Caki2 (cell line): ENCODE measurements at regions not wholly inside any gene's neighbourhood (a gene's known extent, or its start where the extent isn't known, plus 50 kb on each side); places are given as distances from the start of the nearest gene placed in this dataset.

Experiments
- DNase-seq: peaks from one replicate; pipeline ENCODE4 v3.0.0-alpha.2; 2015; ENCODE audit warnings: low read depth
- in situ Hi-C: cut with HindIII; loops from 2 replicates; pipeline ENCODE4 v1.10.0; 2016; ENCODE audit warnings: low sequenced_read_pairs, low pct_unique_long_range_greater_than_20kb, mixed read lengths

DNA sequence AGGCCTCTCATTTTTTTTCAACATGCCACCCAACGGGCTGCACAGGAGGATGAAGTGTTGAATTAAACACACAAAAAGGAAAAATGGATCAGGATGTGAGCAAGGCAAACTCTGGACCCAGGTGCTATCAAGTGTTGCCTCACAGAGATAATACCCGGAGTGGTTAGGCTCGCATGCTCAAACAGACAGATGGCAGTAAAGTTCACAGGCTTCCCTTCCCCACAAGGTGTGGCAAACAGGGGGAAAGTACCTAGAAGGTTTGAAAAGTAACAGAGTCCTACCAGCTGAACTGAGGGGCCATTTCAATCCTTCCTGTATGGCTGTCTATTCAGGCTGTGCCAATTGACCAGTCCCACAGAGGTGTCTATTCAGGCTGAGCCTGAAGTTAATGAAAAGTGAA lies 123.9 kb upstream of the GC start:
- in situ Hi-C loops: no loop called here
- no peak for DNase-seq

DNA sequence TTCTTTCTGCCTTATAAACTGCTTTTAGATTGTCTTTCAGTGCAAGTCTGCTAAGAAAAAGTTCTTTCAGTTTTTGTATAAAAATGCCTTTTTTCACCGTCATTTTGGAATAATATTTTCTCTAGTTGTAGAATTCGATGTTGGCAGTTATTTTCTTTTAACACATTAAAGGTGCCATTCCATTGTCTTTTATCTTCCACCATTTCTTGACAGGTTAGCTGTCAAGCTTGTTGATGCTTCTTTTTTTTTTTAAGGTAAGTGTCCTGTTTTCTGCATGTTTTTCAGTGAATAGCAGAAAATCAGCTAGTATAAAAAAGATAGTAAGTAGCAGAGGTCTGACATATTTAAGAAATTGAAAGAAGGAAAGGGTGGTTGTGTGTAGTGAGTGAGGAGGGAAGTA lies 118.5 kb upstream of the NPFFR2 start:
- in situ Hi-C loops: no loop called here
- DNase-seq: no peak

DNA sequence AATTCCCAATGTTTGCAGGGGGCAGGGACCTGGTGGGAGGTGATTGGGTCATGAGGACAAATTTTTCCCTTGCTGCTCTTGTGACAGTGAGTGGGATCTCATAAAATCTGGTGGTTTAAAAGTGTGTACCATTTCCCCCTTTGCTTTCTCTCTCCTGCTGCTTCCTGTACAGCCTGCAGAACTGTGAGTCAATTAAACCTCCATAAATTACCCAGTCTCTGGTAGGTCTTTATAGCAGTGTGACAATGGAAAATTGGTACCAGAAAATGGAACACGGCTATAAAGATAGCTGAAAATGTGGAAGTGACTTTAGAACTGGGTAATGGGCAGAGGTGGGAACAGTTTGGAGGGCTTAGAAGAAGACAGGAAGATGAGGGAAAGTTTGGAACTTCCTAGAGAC lies 108.7 kb upstream of the NPFFR2 start:
- in situ Hi-C loops: no loop called here
- no peak for DNase-seq

DNA sequence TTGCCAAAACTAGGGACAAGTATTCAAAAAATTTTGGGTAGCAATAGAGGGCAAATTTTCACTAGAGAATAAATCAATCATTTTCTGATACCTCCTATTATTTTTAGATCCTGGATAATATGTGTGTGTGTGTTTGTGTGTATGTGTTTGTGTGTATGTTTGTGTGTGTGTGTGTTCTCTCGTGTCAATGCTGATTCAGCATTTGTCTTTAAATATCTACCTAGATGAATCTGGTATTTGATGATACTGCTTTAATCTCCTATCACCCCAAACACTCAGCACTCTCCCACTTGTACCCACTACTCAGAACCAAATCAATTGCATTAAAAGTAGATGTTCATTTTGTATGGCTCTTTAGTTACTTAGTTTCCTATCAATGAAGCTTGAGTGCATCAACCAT lies 101.3 kb upstream of the NPFFR2 start:
- no peak for DNase-seq
- in situ Hi-C loops: no loop called here

DNA sequence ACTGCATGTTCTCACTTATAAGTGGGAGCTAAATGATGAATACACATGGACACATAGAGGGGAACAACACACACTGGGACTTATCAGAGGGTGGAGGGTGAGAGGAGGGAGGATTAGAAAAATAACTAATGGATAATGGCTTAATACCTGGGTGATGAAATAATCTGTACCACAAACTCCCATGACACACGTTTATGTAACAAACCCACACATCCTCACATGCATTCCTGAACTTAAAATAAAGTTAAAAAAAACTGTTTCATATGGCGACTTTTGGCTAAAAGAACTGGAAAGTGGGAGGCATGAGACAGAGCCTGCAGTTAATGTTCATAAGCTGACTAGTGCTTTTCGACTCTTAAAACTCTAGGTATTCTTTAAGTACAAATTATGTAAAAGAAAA lies 98.9 kb upstream of the NPFFR2 start:
- in situ Hi-C loops: no loop called here
- no peak for DNase-seq

DNA sequence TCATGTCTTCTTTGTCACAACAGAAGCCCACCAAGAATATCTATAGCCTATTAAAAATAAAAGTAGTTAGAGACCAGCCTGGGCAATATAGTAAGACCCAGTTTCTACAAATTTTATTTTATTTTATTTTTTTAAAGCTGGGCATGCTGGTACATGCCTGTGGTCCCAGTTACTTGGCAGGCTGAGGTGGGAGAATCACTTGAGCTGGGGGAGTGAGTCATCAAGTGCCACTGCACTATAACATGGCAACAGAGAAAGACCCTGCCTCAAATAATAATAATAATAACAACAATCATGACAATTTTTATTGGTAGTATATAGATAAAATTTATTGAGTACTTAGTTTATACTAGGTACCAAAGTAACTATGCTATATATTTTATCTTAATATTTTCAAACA lies 93.0 kb upstream of the NPFFR2 start:
- in situ Hi-C loops: no loop called here
- no peak for DNase-seq

DNA sequence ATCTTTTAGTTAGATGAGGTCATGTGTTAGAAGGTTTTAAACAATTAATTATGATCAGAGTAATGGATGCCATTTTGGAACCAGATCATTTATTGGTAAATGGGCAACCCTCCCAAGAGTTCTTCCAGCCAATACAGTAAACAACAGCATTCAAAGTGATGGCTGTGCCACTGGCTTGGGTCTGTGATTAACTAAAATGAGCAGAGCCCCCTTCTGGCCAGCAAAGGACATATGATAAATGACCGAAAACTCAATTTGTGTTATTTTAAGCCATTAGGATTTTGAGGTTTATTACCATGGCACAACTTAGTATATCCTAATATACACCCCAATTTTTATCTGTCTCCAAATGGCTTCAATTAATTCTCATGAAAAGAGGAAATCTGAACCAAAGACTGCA lies 90.8 kb upstream of the NPFFR2 start:
- in situ Hi-C loops: no loop called here
- DNase-seq: no peak

DNA sequence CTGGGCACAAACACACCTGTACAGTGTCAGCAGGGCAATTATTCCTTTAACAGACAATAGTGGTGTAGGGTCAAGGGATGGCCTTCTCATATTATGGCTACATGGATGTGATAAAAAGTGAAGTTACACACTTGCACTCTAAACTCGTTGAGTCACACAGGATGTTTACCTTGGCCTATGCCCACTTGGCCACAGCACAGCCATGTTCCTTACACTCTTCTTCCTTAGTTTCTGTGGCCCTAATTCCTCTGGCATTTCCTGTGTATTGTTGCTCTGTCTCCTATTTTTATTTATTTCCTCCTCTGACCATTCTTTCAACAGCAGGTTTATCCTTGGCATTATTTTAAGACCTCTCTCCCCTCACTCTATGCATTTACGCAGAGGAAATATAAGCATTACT lies 86.8 kb upstream of the NPFFR2 start:
- no peak for DNase-seq
- in situ Hi-C loops: no loop called here

DNA sequence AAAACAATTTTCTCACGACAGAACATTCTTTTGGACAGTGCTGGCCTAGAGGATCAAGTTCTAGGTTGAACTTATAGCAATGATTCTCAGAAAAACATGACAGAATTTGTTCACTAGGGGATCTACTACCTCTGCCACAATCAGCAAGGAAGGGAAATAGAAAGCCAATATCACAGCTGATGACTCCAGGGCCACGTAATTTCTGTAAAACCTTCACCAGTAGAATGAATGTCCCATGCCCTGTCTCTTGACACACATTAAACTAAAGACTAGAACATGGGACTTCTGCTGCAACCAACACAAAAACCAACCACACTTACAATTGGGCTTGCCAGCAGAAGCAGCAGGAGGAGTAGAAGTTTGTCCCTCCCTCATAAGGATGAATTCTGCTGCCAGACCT lies 86.0 kb upstream of the NPFFR2 start:
- DNase-seq: no peak
- in situ Hi-C loops: no loop called here

DNA sequence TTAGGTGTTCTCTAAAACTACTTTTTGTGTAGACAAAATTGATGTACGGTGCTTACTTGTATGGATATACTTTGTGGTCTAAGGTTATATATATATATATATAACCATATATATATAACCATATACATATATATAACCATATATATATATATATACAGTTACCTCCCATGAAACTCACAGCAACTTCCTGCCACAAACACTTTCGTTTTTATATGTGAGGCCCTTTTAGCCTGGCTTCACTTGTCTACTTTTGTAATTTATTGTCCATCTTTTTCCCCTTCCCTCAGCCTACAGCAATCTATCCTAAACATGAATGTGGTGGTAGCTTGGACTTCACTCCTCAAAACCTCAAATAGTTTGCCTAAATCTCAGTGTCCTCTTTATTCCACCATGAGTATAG lies 72.8 kb upstream of the NPFFR2 start:
- in situ Hi-C loops: no loop called here
- DNase-seq: no peak

DNA sequence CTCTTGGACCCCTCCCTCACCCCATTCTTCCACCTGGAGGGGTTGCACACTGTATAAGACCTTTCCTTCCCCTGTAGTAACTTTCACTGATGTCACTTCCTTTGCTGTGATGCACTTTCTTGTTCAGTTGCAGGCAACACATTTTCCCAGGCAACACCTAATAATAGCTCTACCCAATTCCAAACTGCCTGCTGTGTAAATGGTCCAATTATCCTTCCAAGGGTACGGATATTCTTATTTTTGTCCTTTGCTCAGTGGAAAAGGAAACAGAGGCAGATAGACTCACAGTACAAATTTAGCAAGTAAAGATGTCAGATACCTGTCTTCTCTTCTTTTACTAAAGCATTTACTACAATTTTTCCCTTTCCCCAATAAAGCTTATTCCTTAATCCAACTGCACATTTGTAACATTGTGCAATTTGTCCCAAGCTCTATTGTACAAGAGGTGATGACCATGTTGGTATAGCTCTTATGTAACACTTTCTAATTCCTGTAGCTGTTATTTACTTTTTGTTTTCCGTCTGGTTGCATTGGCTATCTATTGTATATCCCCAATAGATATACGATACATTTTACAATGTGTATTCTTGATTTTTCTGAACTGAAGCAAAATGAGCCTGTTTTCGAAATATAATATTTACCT lies 69.1 kb upstream of the NPFFR2 start:
- in situ Hi-C loops: no loop called here
- no peak for DNase-seq

DNA sequence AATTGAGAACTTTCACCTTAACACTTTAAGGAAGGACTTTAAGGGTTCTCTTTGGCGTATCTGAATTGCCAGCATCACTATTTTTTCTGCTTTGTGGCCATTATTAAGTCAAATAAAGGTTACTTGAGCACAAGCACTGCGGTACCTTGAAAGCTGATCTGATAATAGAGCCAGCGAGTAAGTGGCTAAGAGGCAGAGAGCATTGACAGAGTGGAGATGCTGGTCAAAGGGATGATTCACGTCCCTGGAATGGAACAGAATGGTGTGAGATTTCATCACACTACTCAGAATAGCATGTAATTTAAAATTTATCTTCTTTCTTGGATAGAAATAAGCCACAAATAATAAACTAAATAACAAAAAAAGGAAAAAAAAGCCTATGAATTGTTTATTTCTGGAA lies 57.1 kb upstream of the NPFFR2 start:
- peak; percentile 14 for DNase-seq
- in situ Hi-C loops: no loop called here

DNA sequence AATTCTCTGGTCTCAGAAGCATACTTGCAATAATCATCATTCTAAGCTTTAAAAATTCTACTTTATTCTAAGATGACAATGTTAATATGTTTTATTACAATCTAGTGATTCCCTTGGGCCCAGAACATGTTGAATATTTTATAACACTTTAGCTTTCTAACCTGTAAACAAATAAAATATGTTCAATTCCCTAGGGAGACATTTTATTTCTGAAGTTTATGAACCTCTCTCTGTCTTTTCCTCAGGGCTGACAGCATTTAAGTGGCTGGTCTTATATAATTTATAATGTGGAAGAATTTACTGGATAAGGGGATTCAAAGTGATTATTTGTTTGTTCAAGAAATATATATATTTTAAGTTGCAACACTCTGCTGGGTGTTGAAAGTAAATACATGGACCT lies 55.3 kb upstream of the NPFFR2 start:
- in situ Hi-C loops: no loop called here
- DNase-seq: no peak

DNA sequence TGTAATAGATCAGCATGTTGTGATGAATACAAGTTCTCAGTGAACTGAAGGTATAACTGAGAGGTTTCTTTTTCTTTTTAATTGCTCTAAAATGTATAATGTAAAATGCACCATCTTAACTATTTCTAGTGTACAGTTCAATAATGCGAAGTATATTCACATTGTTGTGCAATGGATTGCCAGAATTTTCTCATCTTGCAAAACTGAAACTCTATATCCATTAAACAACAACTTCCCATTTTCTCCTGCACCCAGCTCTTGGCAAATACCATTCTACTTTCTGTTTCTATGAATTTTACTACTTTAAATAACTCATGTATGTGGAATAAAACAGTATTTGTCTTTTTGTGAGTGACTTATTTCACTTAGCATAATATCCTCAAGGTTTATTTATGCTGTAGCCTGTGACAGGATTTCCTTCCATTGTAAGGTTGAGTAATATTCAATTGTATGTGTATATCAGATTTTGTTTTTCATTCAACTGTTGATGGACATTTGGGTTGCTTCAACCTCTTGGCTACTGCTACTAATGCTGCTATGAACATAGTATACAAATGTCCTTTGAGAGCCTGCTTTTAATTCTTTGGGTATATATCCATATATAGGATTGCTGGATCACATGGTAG lies 53.5 kb upstream of the NPFFR2 start:
- DNase-seq: no peak
- in situ Hi-C loops: no loop called here

DNA sequence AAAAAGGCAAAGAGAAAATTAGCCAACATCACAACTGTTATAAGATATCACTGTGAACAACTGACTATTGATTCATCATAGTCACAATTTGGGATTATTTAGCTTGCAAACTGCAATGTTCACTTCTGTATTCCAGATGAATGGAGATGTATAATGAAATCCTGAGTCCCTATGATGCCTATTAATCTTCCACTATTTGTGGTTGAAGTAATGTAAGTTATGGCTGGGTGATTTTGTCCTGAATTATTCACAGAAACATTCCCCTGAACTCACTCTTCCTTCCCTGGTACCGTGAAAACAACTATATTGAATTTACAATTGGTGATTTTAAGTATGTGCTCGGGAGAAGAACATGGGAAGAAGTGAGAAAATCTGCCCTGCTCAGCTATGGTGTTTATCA lies 50.8 kb upstream of the NPFFR2 start:
- peak; percentile 12 for DNase-seq
- in situ Hi-C loops: no loop called here
